GM21381 (cell line): ENCODE measurements at regions not wholly inside any gene's neighbourhood (a gene's known extent, or its start where the extent isn't known, plus 50 kb on each side); places are given as distances from the start of the nearest gene placed in this dataset.
"Not testable (repeated sequence)": the region's sequence is repeated elsewhere in the genome, so short reads cannot be mapped to it uniquely, and the experiment has no call there.

Experiments used
- ATAC-seq: cut with Tn5 transposase; IDR thresholded peaks from one replicate; pipeline ENCODE4 v1.9.1; 2021; ENCODE audit warnings: mild to moderate bottlenecking, moderate library complexity; ENCODE audit not compliant: unreplicated experiment

GRCh38 chr4:180280726-180281297, 1962.4 kb upstream of the TENM3 start:
- no peak for ATAC-seq

- no peak for ATAC-seq
Observed at GRCh38 chr4:180281724-180282123, 1961.5 kb upstream of the TENM3 start.

GRCh38 chr4:180284267-180284666, 1958.9 kb upstream of the TENM3 start:
- ATAC-seq, result no peak

GRCh38 chr4:180285796-180286195, 1957.4 kb upstream of the TENM3 start:
- ATAC-seq, result no peak

GRCh38 chr4:180292339-180292738, 1950.9 kb upstream of the TENM3 start:
- ATAC-seq, result no peak

- ATAC-seq, result no peak
Observed at GRCh38 chr4:180296036-180296599, 1947.1 kb upstream of the TENM3 start.

GRCh38 chr4:180304321-180304720, 1938.9 kb upstream of the TENM3 start:
- no peak for ATAC-seq

GRCh38 chr4:180310616-180311015, 1932.6 kb upstream of the TENM3 start:
- ATAC-seq, result no peak

- no peak for ATAC-seq
Observed at GRCh38 chr4:180314972-180315371, 1928.2 kb upstream of the TENM3 start.

- no peak for ATAC-seq
Observed at GRCh38 chr4:180330521-180330920, 1912.7 kb upstream of the TENM3 start.

- no peak for ATAC-seq
Observed at GRCh38 chr4:180333162-180333561, 1910.0 kb upstream of the TENM3 start.

- ATAC-seq, result no peak
Observed at GRCh38 chr4:180335566-180335965, 1907.6 kb upstream of the TENM3 start.

GRCh38 chr4:180336494-180337090, 1906.6 kb upstream of the TENM3 start:
- no peak for ATAC-seq

- ATAC-seq, result no peak
Observed at GRCh38 chr4:180341926-180342325, 1901.3 kb upstream of the TENM3 start.

- ATAC-seq, result no peak
Observed at GRCh38 chr4:180350901-180351300, 1892.3 kb upstream of the TENM3 start.

GRCh38 chr4:180356766-180357165, 1886.4 kb upstream of the TENM3 start:
- no peak for ATAC-seq

GRCh38 chr4:180360113-180360512, 1883.1 kb upstream of the TENM3 start:
- not testable (repeated sequence) for ATAC-seq

GRCh38 chr4:180363815-180364214, 1879.4 kb upstream of the TENM3 start:
- ATAC-seq, result no peak

GRCh38 chr4:180372691-180373090, 1870.5 kb upstream of the TENM3 start:
- no peak for ATAC-seq

- ATAC-seq, result no peak
Observed at GRCh38 chr4:180377741-180378140, 1865.5 kb upstream of the TENM3 start.

- no peak for ATAC-seq
Observed at GRCh38 chr4:180380733-180381132, 1862.5 kb upstream of the TENM3 start.

- no peak for ATAC-seq
Observed at GRCh38 chr4:180391613-180392012, 1851.6 kb upstream of the TENM3 start.

GRCh38 chr4:180394312-180394711, 1848.9 kb upstream of the TENM3 start:
- no peak for ATAC-seq
